Activated CD8-positive, alpha-beta memory T cell treated with anti-CD3 and anti-CD28 coated beads, Interleukin-2, amount 10 ng/mL, durations not matched to agents 7 days and 5 days (primary cell): ENCODE measurements at regions not wholly inside any gene's neighbourhood (a gene's known extent, or its start where the extent isn't known, plus 50 kb on each side); places are given as distances from the start of the nearest gene placed in this dataset.
A peak's percentile ranks its signal among the peaks of the same experiment; 100 is the strongest.
"Not testable (repeated sequence)": the region's sequence is repeated elsewhere in the genome, so short reads cannot be mapped to it uniquely, and the experiment has no call there.

Source experiments
- ATAC-seq: fragments of 150-1000 bp; cut with Tn5 transposase; one replicate; pipeline ENCODE4 v1.10.0; 2021; ENCODE audit warnings: moderate library complexity
- CTCF ChIA-PET: fragments of 350-600 bp; sonication (Branson Sonifier 250); formaldehyde crosslinking; loops from one replicate; lab custom pipeline; 2021; ENCODE audit warnings: antibody characterized with exemption; lab: Charles Lee
- DNase-seq: peaks from one replicate; pipeline ENCODE4 v3.0.0-alpha.2; 2020
- H3K27ac Mint-ChIP-seq: one replicate; pipeline ENCODE4 v1.8.0; 2021; ENCODE audit warnings: mild to moderate bottlenecking, mixed read lengths
- H3K27me3 Mint-ChIP-seq: one replicate; pipeline ENCODE4 v1.8.0; 2021; ENCODE audit warnings: mixed read lengths
- H3K36me3 Mint-ChIP-seq: one replicate; pipeline ENCODE4 v1.8.0; 2021; ENCODE audit warnings: mild to moderate bottlenecking, mixed read lengths
- H3K4me1 Mint-ChIP-seq: one replicate; pipeline ENCODE4 v1.8.0; 2021; ENCODE audit warnings: mixed read lengths
- H3K4me3 Mint-ChIP-seq: one replicate; pipeline ENCODE4 v1.8.0; 2021; ENCODE audit warnings: mild to moderate bottlenecking, moderate library complexity, mixed read lengths
- H3K9me3 Mint-ChIP-seq: one replicate; pipeline ENCODE4 v1.8.0; 2022; ENCODE audit warnings: low read depth, mixed read lengths

GRCh38 chr3:194908496-194908895 lies 222.8 kb downstream of the FAM43A start:
- Mint-ChIP-seq H3K9me3 (peaks cover 1% of the 10 kb centered on the region), H3K27ac (no peak overlapping the region), H3K4me1 (peaks cover 4% of the 10 kb centered on the region), H3K4me3 (no peak overlapping the region), H3K27me3 (peaks cover 14% of the 10 kb centered on the region), H3K36me3 (peaks cover 2% of the 10 kb centered on the region)
- DNase-seq (no peak), ATAC-seq (no peak)
- CTCF ChIA-PET: no interaction called here

- no peak overlapping the region for H3K4me3 Mint-ChIP-seq
- H3K27ac Mint-ChIP-seq: no peak overlapping the region
- DNase-seq: no peak
- no peaks in the 10 kb centered on the region for H3K36me3 Mint-ChIP-seq
- no peaks in the 10 kb centered on the region for H3K9me3 Mint-ChIP-seq
- H3K27me3 Mint-ChIP-seq: peaks cover 10% of the 10 kb centered on the region
- ATAC-seq: no peak
- peaks cover 4% of the 10 kb centered on the region for H3K4me1 Mint-ChIP-seq
- CTCF ChIA-PET: no interaction called here
These were observed 223.3 kb downstream of the FAM43A start for GRCh38 chr3:194908972-194909371.

GRCh38 chr3:194910414-194910984 lies 224.8 kb downstream of the FAM43A start:
- H3K27me3 Mint-ChIP-seq: peaks cover 9% of the 10 kb centered on the region
- H3K36me3 Mint-ChIP-seq: no peaks in the 10 kb centered on the region
- H3K4me3 Mint-ChIP-seq: no peak overlapping the region
- CTCF ChIA-PET: no interaction called here
- H3K4me1 Mint-ChIP-seq: peaks cover 4% of the 10 kb centered on the region
- no peak overlapping the region for H3K27ac Mint-ChIP-seq
- ATAC-seq (no peak), DNase-seq (no peak)
- H3K9me3 Mint-ChIP-seq: no peaks in the 10 kb centered on the region

GRCh38 chr3:194913316-194913715 lies 227.6 kb downstream of the FAM43A start:
- H3K27ac Mint-ChIP-seq: no peak overlapping the region
- CTCF ChIA-PET: no interaction called here
- H3K36me3 Mint-ChIP-seq: no peaks in the 10 kb centered on the region
- ATAC-seq (no peak), DNase-seq (no peak)
- H3K27me3 Mint-ChIP-seq: peaks cover 26% of the 10 kb centered on the region
- no peak overlapping the region for H3K4me3 Mint-ChIP-seq
- no peaks in the 10 kb centered on the region for H3K9me3 Mint-ChIP-seq
- no peaks in the 10 kb centered on the region for H3K4me1 Mint-ChIP-seq

- H3K27ac Mint-ChIP-seq, H3K4me1 Mint-ChIP-seq, H3K9me3 Mint-ChIP-seq, ATAC-seq, DNase-seq, CTCF ChIA-PET, H3K36me3 Mint-ChIP-seq, H3K4me3 Mint-ChIP-seq: not testable (repeated sequence)
- H3K27me3 Mint-ChIP-seq: peaks cover 38% of the 10 kb centered on the region
These were observed 239.2 kb downstream of the FAM43A start for GRCh38 chr3:194924889-194925288.

GRCh38 chr3:194925614-194926013 lies 239.9 kb downstream of the FAM43A start:
- no peaks in the 10 kb centered on the region for H3K4me1 Mint-ChIP-seq

GRCh38 chr3:194928227-194928626 lies 242.5 kb downstream of the FAM43A start:
- H3K4me3 Mint-ChIP-seq: no peak overlapping the region
- ATAC-seq (no peak), DNase-seq (peak; percentile 28)
- CTCF ChIA-PET: no interaction called here
- H3K36me3 Mint-ChIP-seq: no peaks in the 10 kb centered on the region
- no peak overlapping the region for H3K27ac Mint-ChIP-seq
- H3K27me3 Mint-ChIP-seq: peaks cover 30% of the 10 kb centered on the region
- no peaks in the 10 kb centered on the region for H3K9me3 Mint-ChIP-seq
- H3K4me1 Mint-ChIP-seq: no peaks in the 10 kb centered on the region

More at GRCh38 chr3:194925614-194926013, 239.9 kb downstream of the FAM43A start:
- Mint-ChIP-seq H3K4me3 (no peak overlapping the region), H3K36me3 (no peaks in the 10 kb centered on the region), H3K9me3 (no peaks in the 10 kb centered on the region), H3K27me3 (peaks cover 34% of the 10 kb centered on the region), H3K27ac (no peak overlapping the region)
- CTCF ChIA-PET: no interaction called here
- ATAC-seq (no peak), DNase-seq (peak; percentile 18)

- H3K27ac Mint-ChIP-seq: no peak overlapping the region
These were observed 243.3 kb downstream of the FAM43A start for GRCh38 chr3:194928831-194929577.

GRCh38 chr3:194929578-194929960 lies 243.9 kb downstream of the FAM43A start:
- no peak overlapping the region for H3K27ac Mint-ChIP-seq
- CTCF ChIA-PET: no interaction called here
- H3K4me3 Mint-ChIP-seq: no peak overlapping the region
- DNase-seq (no peak), ATAC-seq (no peak)
- no peaks in the 10 kb centered on the region for H3K36me3 Mint-ChIP-seq
- no peaks in the 10 kb centered on the region for H3K9me3 Mint-ChIP-seq
- peaks cover 25% of the 10 kb centered on the region for H3K27me3 Mint-ChIP-seq
- no peaks in the 10 kb centered on the region for H3K4me1 Mint-ChIP-seq

More at GRCh38 chr3:194928831-194929577, 243.3 kb downstream of the FAM43A start:
- DNase-seq: peak; percentile 39
- peaks cover 28% of the 10 kb centered on the region for H3K27me3 Mint-ChIP-seq
- CTCF ChIA-PET: no interaction called here
- no peak for ATAC-seq
- no peaks in the 10 kb centered on the region for H3K4me1 Mint-ChIP-seq
- H3K36me3 Mint-ChIP-seq: no peaks in the 10 kb centered on the region
- no peak overlapping the region for H3K4me3 Mint-ChIP-seq
- no peaks in the 10 kb centered on the region for H3K9me3 Mint-ChIP-seq

- Mint-ChIP-seq H3K4me1 (no peaks in the 10 kb centered on the region), H3K27me3 (peaks cover 19% of the 10 kb centered on the region), H3K9me3 (no peaks in the 10 kb centered on the region), H3K4me3 (no peak overlapping the region), H3K36me3 (no peaks in the 10 kb centered on the region), H3K27ac (no peak overlapping the region)
- peak; percentile 9 for DNase-seq
- no peak for ATAC-seq
- CTCF ChIA-PET: no interaction called here
These were observed 244.9 kb downstream of the FAM43A start for GRCh38 chr3:194930377-194931204.

- no peak overlapping the region for H3K27ac Mint-ChIP-seq
- no peaks in the 10 kb centered on the region for H3K4me1 Mint-ChIP-seq
- ATAC-seq (no peak), DNase-seq (peak; percentile 9)
- H3K27me3 Mint-ChIP-seq: peaks cover 18% of the 10 kb centered on the region
- CTCF ChIA-PET: no interaction called here
- H3K36me3 Mint-ChIP-seq: no peaks in the 10 kb centered on the region
- no peaks in the 10 kb centered on the region for H3K9me3 Mint-ChIP-seq
- H3K4me3 Mint-ChIP-seq: no peak overlapping the region
These were observed 245.7 kb downstream of the FAM43A start for GRCh38 chr3:194931347-194931746.

GRCh38 chr3:194931865-194932264 lies 246.2 kb downstream of the FAM43A start:
- Mint-ChIP-seq H3K4me3 (no peak overlapping the region), H3K4me1 (no peaks in the 10 kb centered on the region), H3K27ac (no peak overlapping the region), H3K36me3 (no peaks in the 10 kb centered on the region), H3K9me3 (no peaks in the 10 kb centered on the region), H3K27me3 (peaks cover 14% of the 10 kb centered on the region)
- CTCF ChIA-PET: no interaction called here
- peak; percentile 18 for DNase-seq
- no peak for ATAC-seq

GRCh38 chr3:194933465-194933864 lies 247.8 kb downstream of the FAM43A start:
- CTCF ChIA-PET: no interaction called here
- Mint-ChIP-seq H3K4me1 (no peaks in the 10 kb centered on the region), H3K36me3 (no peaks in the 10 kb centered on the region), H3K4me3 (no peak overlapping the region), H3K9me3 (no peaks in the 10 kb centered on the region), H3K27me3 (peaks cover 5% of the 10 kb centered on the region), H3K27ac (no peak overlapping the region)
- ATAC-seq: no peak
- peak; percentile 22 for DNase-seq
